Panc1 (cell line): ENCODE measurements at regions not wholly inside any gene's neighbourhood (a gene's known extent, or its start where the extent isn't known, plus 50 kb on each side); places are given as distances from the start of the nearest gene placed in this dataset.

Experiments used
- ATAC-seq: fragments of 200-7000 bp; cut with Tn5 transposase; 2 replicates; pipeline ENCODE4 v1.9.1; 2020; ENCODE audit warnings: mild to moderate bottlenecking, moderate library complexity
- BruUV-seq: library from RNA; stranded (reverse); fragments of 400-500 nt; replicated peaks from 2 replicates; lab custom pipeline; 2021; lab: Mats Ljungman, UMichigan
- CTCF ChIA-PET: fragments of 300-600 bp; sonication (Branson Sonifier 250); formaldehyde crosslinking; loops from one replicate; lab custom pipeline; 2022; ENCODE audit warnings: antibody characterized with exemption; lab: Charles Lee
- POLR2A ChIA-PET: fragments of 300-600 bp; sonication (Branson Sonifier 250); formaldehyde crosslinking; loops from one replicate; lab custom pipeline; 2022; ENCODE audit warnings: antibody characterized with exemption; lab: Charles Lee
- DNase-seq: peaks from one replicate; pipeline ENCODE4 v3.0.0-alpha.2; 2010; ENCODE audit warnings: low read depth, low spot score
- H3K27ac ChIP-seq: 2 replicates; pipeline ENCODE4 v1.5.1; 2011; ENCODE audit warnings: mild to moderate bottlenecking, low read length, inconsistent platforms
- H3K27me3 ChIP-seq: fragments of 200-500 bp; sonication (Bioruptor generic); 2 replicates; pipeline ENCODE4 v1.6.0; 2014; ENCODE audit warnings: low read length, inconsistent platforms; ENCODE audit not compliant: control insufficient read depth, insufficient read depth
- H3K36me3 ChIP-seq: fragments of 200-500 bp; sonication (Bioruptor generic); 2 replicates; pipeline ENCODE4 v1.5.1; 2014; ENCODE audit warnings: inconsistent platforms, mild to moderate bottlenecking, low read length, moderate library complexity; ENCODE audit not compliant: control insufficient read depth, insufficient read depth
- H3K4me1 ChIP-seq: 2 replicates; pipeline ENCODE4 v1.5.1; 2011; ENCODE audit warnings: inconsistent platforms, mild to moderate bottlenecking, low read length, moderate library complexity; ENCODE audit not compliant: control insufficient read depth, insufficient read depth
- H3K4me3 ChIP-seq, 2 experiments: 2 replicates each; pipeline ENCODE4 v1.5.1; 2011 to 2012; ENCODE audit warnings: low read depth in 2 of 2, low read length in 2 of 2, mild to moderate bottlenecking in 2 of 2, inconsistent platforms in 1 of 2, moderate library complexity in 1 of 2
- H3K9me3 ChIP-seq: fragments of 200-500 bp; sonication (Bioruptor generic); 2 replicates; pipeline ENCODE4 v1.5.1; 2014; ENCODE audit warnings: low read depth, mild to moderate bottlenecking, inconsistent platforms, low read length, moderate library complexity; ENCODE audit not compliant: control insufficient read depth, insufficient read depth
- POLR2AphosphoS5 ChIP-seq: IDR thresholded peaks from 2 replicates; pipeline ENCODE4 v1.6.1; 2012; ENCODE audit warnings: mild to moderate bottlenecking, low read depth, low read length, moderate library complexity
- SIN3A ChIP-seq: IDR thresholded peaks from 2 replicates; pipeline ENCODE4 v1.6.1; 2012; ENCODE audit warnings: low read depth, mild to moderate bottlenecking, low read length, moderate library complexity, borderline replicate concordance; ENCODE audit not compliant: insufficient read depth
- TCF7L2 ChIP-seq: IDR thresholded peaks from 2 replicates; pipeline ENCODE4 v1.6.1; 2011; ENCODE audit warnings: mild to moderate bottlenecking, low read depth, low read length, inconsistent platforms
- in situ Hi-C: cut with HindIII; loops from 2 replicates; pipeline ENCODE4 v1.10.0; 2016; ENCODE audit warnings: low sequenced_read_pairs, low pct_unique_long_range_greater_than_20kb
- intact Hi-C: fragments of 100-400 bp; cut with micrococcal nuclease; formaldehyde crosslinking; loops from one replicate; pipeline ENCODE4 v1.10.0; 2022; ENCODE audit not compliant: unreplicated experiment
- TF ChIP-seq, protein P1 (sequence below): fragments of 450-650 bp; IDR thresholded peaks from 2 replicates; pipeline ENCODE4 v1.5.1; 2017; ENCODE audit warnings: mild to moderate bottlenecking
- TF ChIP-seq, protein P2 (sequence below), 2 experiments: IDR thresholded peaks; 2 replicates each; pipeline ENCODE4 v1.6.1; 2011 to 2012; ENCODE audit warnings: low read depth in 2 of 2, control low read depth in 1 of 2, low read length in 1 of 2, mild to moderate bottlenecking in 1 of 2, moderate library complexity in 1 of 2; ENCODE audit not compliant: insufficient read depth in 1 of 2

DNA sequence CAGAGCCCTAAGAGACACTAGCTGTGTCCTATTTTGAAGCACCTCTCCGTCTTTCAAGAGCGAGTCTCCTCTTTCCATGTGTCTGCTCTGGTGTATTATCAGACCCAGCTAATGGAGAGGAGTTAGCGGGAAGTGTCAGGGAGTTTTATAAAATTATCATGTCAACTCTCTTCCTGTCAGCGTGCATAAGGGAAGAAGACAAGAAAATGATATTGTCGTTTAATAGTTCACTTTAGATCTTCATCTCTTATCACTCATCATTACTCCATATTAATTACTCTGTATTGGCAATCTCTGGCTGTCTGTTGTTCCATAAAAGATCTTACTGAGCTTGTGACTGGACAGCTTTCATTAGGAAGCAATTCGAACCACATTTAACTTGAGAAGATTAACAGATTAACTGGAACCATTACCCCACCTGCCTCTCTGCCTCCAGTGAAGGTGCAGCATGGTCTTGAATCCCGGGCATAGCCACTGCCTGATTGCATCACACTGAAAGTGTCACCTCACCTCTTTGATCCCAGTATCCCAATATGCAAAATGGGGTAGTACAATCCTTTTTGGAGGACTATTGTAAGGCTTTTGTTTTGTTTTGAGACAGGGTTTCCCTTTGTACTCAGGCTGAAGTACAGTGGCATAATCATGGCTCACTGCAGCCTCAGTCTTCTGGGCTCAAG, 121.1 kb downstream of the TMEM114 start:
- ATAC-seq (no peak), DNase-seq (no peak)
- Histone ChIP-seq H3K27me3 (peaks cover 4% of the 10 kb centered on the region), H3K27ac (no peak overlapping the region), H3K9me3 (no peaks in the 10 kb centered on the region), H3K36me3 (no peaks in the 10 kb centered on the region), H3K4me3 (no peak overlapping the region), H3K4me1 (no peaks in the 10 kb centered on the region)
- POLR2A ChIA-PET: no interaction called here
- in situ Hi-C loops (no loop called here), intact Hi-C loops (no loop called here)
- BruUV-seq: no TSS peak
- CTCF ChIA-PET: no interaction called here
- TF ChIP-seq TCF7L2 (no peak), POLR2AphosphoS5 (no peak), SIN3A (no peak)
- TF ChIP-seq, protein P1, sequence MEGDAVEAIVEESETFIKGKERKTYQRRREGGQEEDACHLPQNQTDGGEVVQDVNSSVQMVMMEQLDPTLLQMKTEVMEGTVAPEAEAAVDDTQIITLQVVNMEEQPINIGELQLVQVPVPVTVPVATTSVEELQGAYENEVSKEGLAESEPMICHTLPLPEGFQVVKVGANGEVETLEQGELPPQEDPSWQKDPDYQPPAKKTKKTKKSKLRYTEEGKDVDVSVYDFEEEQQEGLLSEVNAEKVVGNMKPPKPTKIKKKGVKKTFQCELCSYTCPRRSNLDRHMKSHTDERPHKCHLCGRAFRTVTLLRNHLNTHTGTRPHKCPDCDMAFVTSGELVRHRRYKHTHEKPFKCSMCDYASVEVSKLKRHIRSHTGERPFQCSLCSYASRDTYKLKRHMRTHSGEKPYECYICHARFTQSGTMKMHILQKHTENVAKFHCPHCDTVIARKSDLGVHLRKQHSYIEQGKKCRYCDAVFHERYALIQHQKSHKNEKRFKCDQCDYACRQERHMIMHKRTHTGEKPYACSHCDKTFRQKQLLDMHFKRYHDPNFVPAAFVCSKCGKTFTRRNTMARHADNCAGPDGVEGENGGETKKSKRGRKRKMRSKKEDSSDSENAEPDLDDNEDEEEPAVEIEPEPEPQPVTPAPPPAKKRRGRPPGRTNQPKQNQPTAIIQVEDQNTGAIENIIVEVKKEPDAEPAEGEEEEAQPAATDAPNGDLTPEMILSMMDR: no peak
- TF ChIP-seq, protein P2, sequence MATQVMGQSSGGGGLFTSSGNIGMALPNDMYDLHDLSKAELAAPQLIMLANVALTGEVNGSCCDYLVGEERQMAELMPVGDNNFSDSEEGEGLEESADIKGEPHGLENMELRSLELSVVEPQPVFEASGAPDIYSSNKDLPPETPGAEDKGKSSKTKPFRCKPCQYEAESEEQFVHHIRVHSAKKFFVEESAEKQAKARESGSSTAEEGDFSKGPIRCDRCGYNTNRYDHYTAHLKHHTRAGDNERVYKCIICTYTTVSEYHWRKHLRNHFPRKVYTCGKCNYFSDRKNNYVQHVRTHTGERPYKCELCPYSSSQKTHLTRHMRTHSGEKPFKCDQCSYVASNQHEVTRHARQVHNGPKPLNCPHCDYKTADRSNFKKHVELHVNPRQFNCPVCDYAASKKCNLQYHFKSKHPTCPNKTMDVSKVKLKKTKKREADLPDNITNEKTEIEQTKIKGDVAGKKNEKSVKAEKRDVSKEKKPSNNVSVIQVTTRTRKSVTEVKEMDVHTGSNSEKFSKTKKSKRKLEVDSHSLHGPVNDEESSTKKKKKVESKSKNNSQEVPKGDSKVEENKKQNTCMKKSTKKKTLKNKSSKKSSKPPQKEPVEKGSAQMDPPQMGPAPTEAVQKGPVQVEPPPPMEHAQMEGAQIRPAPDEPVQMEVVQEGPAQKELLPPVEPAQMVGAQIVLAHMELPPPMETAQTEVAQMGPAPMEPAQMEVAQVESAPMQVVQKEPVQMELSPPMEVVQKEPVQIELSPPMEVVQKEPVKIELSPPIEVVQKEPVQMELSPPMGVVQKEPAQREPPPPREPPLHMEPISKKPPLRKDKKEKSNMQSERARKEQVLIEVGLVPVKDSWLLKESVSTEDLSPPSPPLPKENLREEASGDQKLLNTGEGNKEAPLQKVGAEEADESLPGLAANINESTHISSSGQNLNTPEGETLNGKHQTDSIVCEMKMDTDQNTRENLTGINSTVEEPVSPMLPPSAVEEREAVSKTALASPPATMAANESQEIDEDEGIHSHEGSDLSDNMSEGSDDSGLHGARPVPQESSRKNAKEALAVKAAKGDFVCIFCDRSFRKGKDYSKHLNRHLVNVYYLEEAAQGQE (IDR thresholded peaks at IDR 0.05; ENCODE audit: insufficient read depth in 1 of 2, low read depth in 2 of 2, low read length in 1 of 2): no peak

DNA sequence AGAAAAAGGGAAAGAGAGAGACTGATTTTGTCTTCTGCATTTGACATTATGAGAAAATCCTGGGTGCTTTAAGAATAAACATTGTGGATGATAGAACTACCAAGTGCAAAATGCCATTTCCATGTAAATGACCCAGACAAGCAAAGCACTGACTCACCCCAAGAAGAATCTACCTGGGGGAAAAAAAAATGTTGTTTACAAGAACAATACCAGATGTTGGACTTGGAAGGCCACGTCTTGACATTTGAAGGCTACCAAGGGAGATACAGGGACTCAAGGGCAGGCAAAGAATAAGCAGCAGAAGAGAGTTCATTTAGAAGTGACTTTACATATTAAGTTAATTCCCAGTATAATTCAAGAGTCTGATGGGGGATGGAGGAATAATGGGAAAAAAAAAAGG, 125.3 kb downstream of the TMEM114 start:
- no peaks in the 10 kb centered on the region for H3K9me3 ChIP-seq
- TF ChIP-seq TCF7L2: no peak
- TF ChIP-seq POLR2AphosphoS5: no peak
- TF ChIP-seq, protein P2 (IDR thresholded peaks at IDR 0.05; ENCODE audit: insufficient read depth in 1 of 2, low read depth in 2 of 2, low read length in 1 of 2): no peak
- TF ChIP-seq, protein P1: no peak
- TF ChIP-seq SIN3A: no peak
- no peaks in the 10 kb centered on the region for H3K36me3 ChIP-seq
- DNase-seq (no peak), ATAC-seq (no peak)
- intact Hi-C loops (no loop called here), in situ Hi-C loops (no loop called here)
- CTCF ChIA-PET: no interaction called here
- POLR2A ChIA-PET: no interaction called here
- BruUV-seq: no TSS peak
- H3K4me1 ChIP-seq: no peaks in the 10 kb centered on the region
- H3K4me3 ChIP-seq: no peak overlapping the region
- H3K27ac ChIP-seq: no peak overlapping the region
- H3K27me3 ChIP-seq: peaks cover 12% of the 10 kb centered on the region
